ENCODE measurements at regions not wholly inside any gene's neighbourhood (a gene's known extent, or its start where the extent isn't known, plus 50 kb on each side); places are given as distances from the start of the nearest gene placed in this dataset.
"Not testable (repeated sequence)": the region's sequence is repeated elsewhere in the genome, so short reads cannot be mapped to it uniquely, and the experiment has no call there.

DNA sequence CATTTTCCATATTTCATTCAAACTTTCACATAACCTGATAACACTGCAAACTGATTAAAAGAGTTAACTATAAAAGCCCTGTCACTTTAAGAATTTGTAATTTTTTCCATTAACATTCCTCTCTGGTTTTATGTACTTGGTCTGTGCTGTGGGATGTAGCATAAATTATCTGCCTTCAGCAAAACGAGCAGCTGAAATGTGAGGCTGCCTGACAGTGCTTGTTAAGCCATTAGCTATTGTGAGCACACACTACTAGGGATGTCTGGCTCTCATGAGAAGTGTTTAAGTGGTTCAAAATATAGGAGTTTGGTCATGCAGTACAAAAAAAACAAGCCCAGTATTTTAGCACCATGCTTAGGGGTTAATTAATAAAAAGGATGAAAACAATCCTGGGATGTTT lies 63.0 kb downstream of the HOXA1 start:
- Mint-ChIP-seq H3K4me3 (no peak overlapping the region), H3K27ac (no peak overlapping the region), H3K36me3 (ENCODE audit: low read depth) (no peaks in the 10 kb centered on the region), H3K9me3 (no peaks in the 10 kb centered on the region), H3K4me1 (ENCODE audit: low read depth) (peaks cover 26% of the 10 kb centered on the region), H3K27me3 (ENCODE audit: low read depth) (no peaks in the 10 kb centered on the region)
- intact Hi-C loops (cut with micrococcal nuclease), result loop anchor here (2.0 kb wide), 1 partner anchor 102 kb away; no protein-coding TSS in a partner anchor
- DNase-seq, result no peak
- CTCF ChIA-PET, result no interaction called here

DNA sequence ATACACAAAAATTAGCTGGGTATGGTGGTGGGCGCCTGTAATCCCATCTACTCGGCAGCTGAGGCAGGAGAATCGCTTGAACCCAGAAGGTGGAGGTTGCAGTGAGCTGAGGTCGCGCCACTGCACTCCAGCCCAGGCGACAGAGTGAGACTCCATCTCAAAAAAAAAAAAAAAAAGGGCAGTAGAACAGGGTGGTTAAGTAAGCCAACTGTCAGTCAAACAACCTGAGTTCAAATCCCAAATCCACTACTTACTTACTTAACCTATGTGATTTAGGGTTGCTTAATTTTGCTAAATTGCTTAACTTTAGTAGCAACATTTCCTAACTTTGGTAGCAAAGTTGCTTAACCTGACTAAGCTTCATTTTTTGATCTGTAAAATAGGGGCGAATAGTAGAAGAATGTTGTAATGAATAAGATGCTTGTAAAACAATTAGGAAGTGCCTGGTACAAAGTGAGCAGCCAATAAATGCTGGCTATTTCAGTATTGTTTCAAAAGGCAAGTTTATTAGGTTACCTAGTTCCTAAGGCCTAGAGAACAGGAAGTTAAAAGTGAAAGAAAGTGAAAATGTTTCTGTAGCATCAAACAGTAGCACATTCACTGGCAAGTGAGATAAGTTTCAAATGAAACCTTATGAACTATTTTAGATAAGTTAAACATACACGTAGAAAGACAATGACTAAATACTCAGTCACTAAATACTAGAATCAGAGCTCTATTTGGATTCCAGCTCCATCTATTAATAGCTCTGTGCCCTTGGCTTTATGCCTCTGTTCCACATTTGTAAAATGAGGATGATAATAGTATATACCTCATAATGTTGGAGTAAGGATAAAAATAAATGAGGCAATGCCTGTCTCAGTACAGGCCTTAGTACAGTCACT lies 64.3 kb downstream of the HOXA1 start:
- Mint-ChIP-seq H3K4me1 (ENCODE audit: low read depth) (peaks cover 26% of the 10 kb centered on the region), H3K4me3 (no peak overlapping the region), H3K9me3 (no peaks in the 10 kb centered on the region), H3K27ac (peak overlapping the region; percentile 61), H3K36me3 (ENCODE audit: low read depth) (no peaks in the 10 kb centered on the region), H3K27me3 (ENCODE audit: low read depth) (no peaks in the 10 kb centered on the region)
- CTCF ChIA-PET, result no interaction called here
- intact Hi-C loops (cut with micrococcal nuclease), result loop anchor here (1.0 to 2.0 kb wide), 3 partner anchors 65 to 167 kb away; partner anchors contain the start of gene SKAP2
- DNase-seq, result no peak

DNA sequence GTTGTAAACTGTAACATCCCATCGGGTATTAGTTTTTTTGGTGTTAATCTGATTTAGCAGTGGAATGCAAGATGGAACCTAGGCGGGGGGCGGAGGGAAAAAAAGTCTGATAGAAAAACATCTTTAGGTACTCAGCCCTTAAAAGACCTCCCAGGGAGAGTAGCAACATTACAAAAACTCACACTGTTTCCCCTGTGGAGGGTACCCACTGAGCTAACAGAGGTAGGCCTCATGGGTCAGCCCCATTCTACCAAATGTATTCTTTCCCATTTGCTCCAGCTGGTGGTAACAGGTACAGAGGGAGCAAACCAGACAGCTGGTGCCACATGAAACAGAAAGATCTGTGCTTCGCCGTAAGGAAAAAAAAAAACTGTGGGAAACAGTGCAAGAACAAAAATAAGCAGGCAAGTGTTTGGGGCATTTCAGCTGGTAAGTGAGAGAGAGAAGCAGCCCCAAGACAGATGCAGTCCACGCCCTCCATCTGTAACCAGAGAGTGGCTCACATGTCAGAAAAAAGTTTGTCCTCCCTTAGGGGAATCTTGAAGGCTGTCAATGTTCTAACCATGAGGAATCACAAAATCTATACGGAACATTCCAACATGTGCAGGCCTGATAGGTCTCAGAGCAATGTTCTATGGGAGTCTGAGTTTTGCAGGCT lies 65.3 kb downstream of the HOXA1 start:
- Mint-ChIP-seq H3K9me3 (no peaks in the 10 kb centered on the region), H3K27ac (peak overlapping the region; percentile 17), H3K4me3 (no peak overlapping the region), H3K27me3 (ENCODE audit: low read depth) (no peaks in the 10 kb centered on the region), H3K4me1 (ENCODE audit: low read depth) (peaks cover 26% of the 10 kb centered on the region), H3K36me3 (ENCODE audit: low read depth) (no peaks in the 10 kb centered on the region)
- intact Hi-C loops (cut with micrococcal nuclease), result loop anchor here (1.0 kb wide), 2 partner anchors 66 to 166 kb away; partner anchors contain the start of gene SKAP2
- DNase-seq, result no peak
- CTCF ChIA-PET, result no interaction called here

DNA sequence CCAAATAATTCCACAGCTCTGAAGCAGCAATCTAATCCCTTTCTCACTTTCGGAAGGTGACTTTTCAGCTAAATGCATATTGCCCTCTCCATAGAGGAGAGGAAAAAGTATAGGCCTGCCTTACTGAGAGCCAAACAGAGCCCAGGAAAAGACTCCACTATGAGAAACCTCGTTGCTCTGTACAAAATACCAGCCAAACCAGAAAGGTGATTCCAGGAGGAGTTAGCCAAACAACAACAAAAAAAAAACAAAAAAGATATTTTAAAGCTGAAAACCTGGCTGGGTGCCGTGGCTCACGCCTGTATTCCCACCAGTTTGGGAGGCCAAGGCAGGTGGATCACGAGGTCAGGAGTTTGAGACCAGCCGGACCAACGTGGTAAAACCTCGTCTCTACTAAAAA lies 70.5 kb downstream of the HOXA1 start:
- no peak for DNase-seq
- no peak overlapping the region for H3K27ac Mint-ChIP-seq
- no peaks in the 10 kb centered on the region for H3K9me3 Mint-ChIP-seq
- H3K27me3 Mint-ChIP-seq (ENCODE audit: low read depth), result peaks cover 1% of the 10 kb centered on the region
- CTCF ChIA-PET, result no interaction called here
- intact Hi-C loops (cut with micrococcal nuclease), result no loop called here
- no peaks in the 10 kb centered on the region for H3K36me3 Mint-ChIP-seq (ENCODE audit: low read depth)
- no peaks in the 10 kb centered on the region for H3K4me1 Mint-ChIP-seq (ENCODE audit: low read depth)
- H3K4me3 Mint-ChIP-seq, result no peak overlapping the region

- H3K36me3 Mint-ChIP-seq (ENCODE audit: low read depth), result peaks cover 2% of the 10 kb centered on the region
- intact Hi-C loops (cut with micrococcal nuclease), result no loop called here
- no peaks in the 10 kb centered on the region for H3K4me1 Mint-ChIP-seq (ENCODE audit: low read depth)
- peaks cover 13% of the 10 kb centered on the region for H3K9me3 Mint-ChIP-seq
- H3K27me3 Mint-ChIP-seq (ENCODE audit: low read depth), result peaks cover 19% of the 10 kb centered on the region
- H3K27ac Mint-ChIP-seq, result no peak overlapping the region
- no peak overlapping the region for H3K4me3 Mint-ChIP-seq
- CTCF ChIA-PET, result no interaction called here
- no peak for DNase-seq
Measured at GRCh38 chr7:27010068-27010467, 85.7 kb downstream of the HOXA1 start.

GRCh38 chr7:27000496-27000895 lies 95.3 kb downstream of the HOXA1 start:
- intact Hi-C loops (cut with micrococcal nuclease), result no loop called here
- no peak overlapping the region for H3K4me3 Mint-ChIP-seq
- DNase-seq, result no peak
- no peaks in the 10 kb centered on the region for H3K36me3 Mint-ChIP-seq (ENCODE audit: low read depth)
- CTCF ChIA-PET, result no interaction called here
- H3K27ac Mint-ChIP-seq, result no peak overlapping the region
- H3K4me1 Mint-ChIP-seq (ENCODE audit: low read depth), result no peaks in the 10 kb centered on the region
- peaks cover 2% of the 10 kb centered on the region for H3K9me3 Mint-ChIP-seq
- H3K27me3 Mint-ChIP-seq (ENCODE audit: low read depth), result no peaks in the 10 kb centered on the region

GRCh38 chr7:26998284-26998683 lies 97.5 kb downstream of the HOXA1 start:
- H3K4me1 Mint-ChIP-seq (ENCODE audit: low read depth); H3K4me3 Mint-ChIP-seq; H3K27me3 Mint-ChIP-seq (ENCODE audit: low read depth); H3K9me3 Mint-ChIP-seq; DNase-seq; intact Hi-C loops (cut with micrococcal nuclease); H3K27ac Mint-ChIP-seq; H3K36me3 Mint-ChIP-seq (ENCODE audit: low read depth); CTCF ChIA-PET: not testable (repeated sequence)

- no peak for DNase-seq
- intact Hi-C loops (cut with micrococcal nuclease), result no loop called here
- CTCF ChIA-PET, result no interaction called here
- no peaks in the 10 kb centered on the region for H3K27me3 Mint-ChIP-seq (ENCODE audit: low read depth)
- no peak overlapping the region for H3K4me3 Mint-ChIP-seq
- peak overlapping the region; percentile 4 for H3K27ac Mint-ChIP-seq
- no peaks in the 10 kb centered on the region for H3K36me3 Mint-ChIP-seq (ENCODE audit: low read depth)
- no peaks in the 10 kb centered on the region for H3K4me1 Mint-ChIP-seq (ENCODE audit: low read depth)
- H3K9me3 Mint-ChIP-seq, result no peaks in the 10 kb centered on the region
Measured at GRCh38 chr7:26995666-26996065, 100.1 kb downstream of the HOXA1 start.

DNA sequence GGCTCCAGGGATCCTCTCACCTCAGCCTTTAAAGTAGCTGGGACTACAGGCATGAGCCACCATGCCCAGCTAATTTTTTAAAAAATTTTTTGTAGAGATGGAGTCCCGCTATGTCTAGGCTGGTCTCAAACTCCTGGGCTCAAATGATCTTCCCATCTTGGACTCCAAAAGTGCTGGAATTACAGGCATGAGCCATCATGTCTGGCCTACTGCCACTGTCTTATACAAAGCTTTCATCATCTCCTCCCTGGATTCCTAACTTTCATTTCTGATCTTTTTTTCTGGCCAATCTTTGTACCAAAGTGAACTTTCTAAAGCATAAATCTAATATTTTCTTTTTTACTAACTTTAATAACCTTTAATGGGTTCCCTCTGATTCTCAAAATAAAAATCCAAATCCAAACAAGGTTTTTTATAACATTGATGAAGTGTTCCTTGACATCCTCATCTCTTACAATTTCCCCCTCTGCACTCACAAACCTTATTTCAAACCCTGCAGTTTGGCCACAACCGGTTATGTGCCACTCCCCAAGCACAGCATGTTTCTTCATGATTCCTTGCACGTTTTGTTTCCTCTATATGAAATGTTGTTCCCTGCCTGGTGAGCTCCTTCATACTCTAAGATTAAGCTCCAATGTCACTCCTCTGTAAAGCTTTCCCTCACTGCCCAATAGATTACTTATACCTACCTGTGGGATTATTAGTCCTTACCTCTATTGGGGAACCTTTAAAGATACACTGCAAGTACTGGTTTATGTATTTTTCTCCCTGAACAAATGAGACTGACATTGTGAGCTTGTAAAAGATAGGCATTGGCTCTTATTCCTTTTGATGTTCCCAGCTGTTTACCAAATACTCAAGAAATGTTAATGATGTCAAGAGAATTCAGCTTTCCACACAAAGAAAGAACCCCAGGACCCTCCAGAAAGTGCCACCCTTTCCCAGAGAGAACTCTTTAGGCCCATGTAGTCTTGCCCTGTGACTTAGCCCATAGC lies 101.7 kb downstream of the HOXA1 start:
- Mint-ChIP-seq H3K36me3 (ENCODE audit: low read depth) (no peaks in the 10 kb centered on the region), H3K27me3 (ENCODE audit: low read depth) (no peaks in the 10 kb centered on the region), H3K9me3 (no peaks in the 10 kb centered on the region), H3K27ac (no peak overlapping the region), H3K4me1 (ENCODE audit: low read depth) (no peaks in the 10 kb centered on the region), H3K4me3 (no peak overlapping the region)
- DNase-seq, result no peak
- intact Hi-C loops (cut with micrococcal nuclease), result no loop called here
- CTCF ChIA-PET, result no interaction called here

DNA sequence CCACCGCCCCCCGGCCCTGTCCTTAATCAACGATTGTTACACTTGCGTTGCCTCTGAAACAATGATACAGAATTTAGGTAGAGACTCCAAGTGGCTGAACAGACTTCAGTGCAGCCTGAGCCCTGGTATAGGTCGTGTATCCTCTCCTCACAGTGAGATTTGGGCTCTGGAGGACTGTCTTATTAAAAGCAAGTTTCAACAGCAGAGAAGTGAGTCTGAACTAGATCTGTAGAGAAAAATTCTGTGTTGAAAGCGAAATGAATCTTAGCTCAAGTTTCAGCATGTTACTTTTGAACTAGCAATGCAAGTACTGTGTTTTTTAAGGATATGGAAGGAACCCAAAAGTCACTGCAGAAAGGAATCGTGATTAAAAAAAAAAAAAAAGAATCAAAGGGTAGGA lies 103.1 kb downstream of the HOXA1 start:
- DNase-seq, result no peak
- no peak overlapping the region for H3K4me3 Mint-ChIP-seq
- H3K4me1 Mint-ChIP-seq (ENCODE audit: low read depth), result peaks cover 2% of the 10 kb centered on the region
- H3K36me3 Mint-ChIP-seq (ENCODE audit: low read depth), result no peaks in the 10 kb centered on the region
- H3K27me3 Mint-ChIP-seq (ENCODE audit: low read depth), result no peaks in the 10 kb centered on the region
- H3K27ac Mint-ChIP-seq, result no peak overlapping the region
- H3K9me3 Mint-ChIP-seq, result no peaks in the 10 kb centered on the region
- intact Hi-C loops (cut with micrococcal nuclease), result no loop called here
- CTCF ChIA-PET, result interaction anchor here (0.7 kb wide), 1 partner anchor 149 kb away, joined by 3 read pairs; no protein-coding TSS in a partner anchor

DNA sequence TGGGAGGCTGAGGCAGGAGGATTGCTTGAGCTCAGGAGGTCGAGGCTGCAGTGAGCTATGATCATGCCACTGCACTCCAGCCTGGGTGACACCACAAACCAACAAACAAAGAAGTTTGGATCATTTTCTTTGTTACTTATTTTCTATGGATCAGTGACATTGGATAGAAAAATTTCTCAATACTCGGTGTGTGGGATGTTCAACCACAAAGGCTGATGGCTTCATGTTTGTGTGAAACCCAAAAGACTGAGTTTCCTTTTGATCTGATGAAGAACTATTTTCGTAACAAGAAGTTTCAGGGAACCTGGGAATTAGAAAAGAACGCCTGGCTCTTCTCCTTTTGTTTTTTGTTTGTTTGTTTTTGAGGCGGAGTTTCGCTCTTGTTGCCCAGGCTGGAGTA lies 104.0 kb downstream of the HOXA1 start:
- CTCF ChIA-PET, result no interaction called here
- Mint-ChIP-seq H3K4me3 (no peak overlapping the region), H3K36me3 (ENCODE audit: low read depth) (no peaks in the 10 kb centered on the region), H3K4me1 (ENCODE audit: low read depth) (peaks cover 7% of the 10 kb centered on the region), H3K9me3 (no peaks in the 10 kb centered on the region), H3K27ac (no peak overlapping the region), H3K27me3 (ENCODE audit: low read depth) (no peaks in the 10 kb centered on the region)
- intact Hi-C loops (cut with micrococcal nuclease), result no loop called here
- DNase-seq, result no peak
